Mucosa of descending colon (tissue), 3 donors: ENCODE measurements at regions not wholly inside any gene's neighbourhood (a gene's known extent, or its start where the extent isn't known, plus 50 kb on each side); places are given as distances from the start of the nearest gene placed in this dataset.

Experiments used
- ATAC-seq: fragments of 200-7000 bp; cut with Tn5 transposase; one replicate; pipeline ENCODE4 v1.9.1; 2020; ENCODE audit warnings: mild to moderate bottlenecking, moderate library complexity
- DNase-seq, 3 donors: peaks; one replicate each; pipeline ENCODE4 v3.0.0-alpha.2; 2020
- H3K36me3 ChIP-seq: fragments of 200-600 bp; one replicate; pipeline ENCODE4 v1.8.0; 2021; ENCODE audit warnings: low read depth, mild to moderate bottlenecking
- H3K4me1 ChIP-seq: fragments of 200-600 bp; one replicate; pipeline ENCODE4 v1.8.0; 2021; ENCODE audit warnings: low read depth, mild to moderate bottlenecking
- H3K4me3 ChIP-seq: fragments of 200-600 bp; one replicate; pipeline ENCODE4 v1.8.0; 2021; ENCODE audit warnings: mild to moderate bottlenecking
- H3K9me3 ChIP-seq: fragments of 200-600 bp; one replicate; pipeline ENCODE4 v1.8.0; 2021; ENCODE audit warnings: mild to moderate bottlenecking
- intact Hi-C, 2 donors: fragments of 100-400 bp; cut with DNase I in 1 of 2; cut with micrococcal nuclease in 1 of 2; formaldehyde crosslinking; loops; one replicate each; pipeline versions ENCODE4 v1.11.0 to v1.11.1; 2022; cut with DNase I, micrococcal nuclease
- TF ChIP-seq, protein P1 (sequence below): fragments of 200-600 bp; IDR thresholded peaks from one replicate; pipeline ENCODE4 v1.8.0; 2022; ENCODE audit warnings: antibody characterized with exemption, mild to moderate bottlenecking
- donor health status: DM: no; HTN: no; CAD: no; lungs with moderate emphysema.
- donor health status: DM: no; HTN: no; CAD: no.
- donor health status: DM: no; HTN: yes; CAD: no.

DNA sequence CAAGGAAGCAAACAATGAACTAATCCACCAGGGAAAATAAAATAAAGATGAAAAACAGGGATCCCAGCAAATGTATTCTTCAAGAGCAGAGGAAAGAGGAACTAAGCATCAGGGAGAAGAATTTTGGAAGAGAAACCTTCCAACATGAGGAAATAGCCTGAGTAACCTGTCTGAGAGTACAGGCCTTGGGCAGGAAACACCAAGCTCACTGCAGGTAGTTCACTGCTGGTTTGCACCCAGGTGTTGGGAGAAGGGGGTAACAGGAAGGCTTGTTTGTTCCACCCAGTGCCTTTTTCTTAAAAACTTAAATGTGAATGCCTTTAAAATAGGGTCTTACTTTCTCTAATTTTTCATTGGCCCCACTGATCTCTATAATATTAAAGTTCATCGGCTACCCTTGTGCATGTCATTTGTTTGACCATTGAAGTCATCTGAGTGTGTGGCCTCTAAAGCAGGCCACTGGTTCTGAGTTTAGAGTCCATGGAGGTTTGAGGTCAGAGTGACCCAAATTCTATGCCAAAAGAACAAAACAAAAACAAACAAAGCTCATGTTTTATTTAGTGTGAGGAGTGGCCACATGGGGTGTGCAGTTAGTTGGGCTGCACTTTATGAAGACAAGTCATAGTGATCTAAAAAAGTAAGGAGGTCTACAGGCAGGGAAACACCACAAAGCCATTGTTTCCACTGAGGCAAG, 62.9 kb upstream of the COX10 start:
- intact Hi-C loops = no loop called here
- DNase-seq (no peak), ATAC-seq (no peak)
- no peaks in the 10 kb centered on the region for H3K9me3 ChIP-seq
- TF ChIP-seq, protein P1, sequence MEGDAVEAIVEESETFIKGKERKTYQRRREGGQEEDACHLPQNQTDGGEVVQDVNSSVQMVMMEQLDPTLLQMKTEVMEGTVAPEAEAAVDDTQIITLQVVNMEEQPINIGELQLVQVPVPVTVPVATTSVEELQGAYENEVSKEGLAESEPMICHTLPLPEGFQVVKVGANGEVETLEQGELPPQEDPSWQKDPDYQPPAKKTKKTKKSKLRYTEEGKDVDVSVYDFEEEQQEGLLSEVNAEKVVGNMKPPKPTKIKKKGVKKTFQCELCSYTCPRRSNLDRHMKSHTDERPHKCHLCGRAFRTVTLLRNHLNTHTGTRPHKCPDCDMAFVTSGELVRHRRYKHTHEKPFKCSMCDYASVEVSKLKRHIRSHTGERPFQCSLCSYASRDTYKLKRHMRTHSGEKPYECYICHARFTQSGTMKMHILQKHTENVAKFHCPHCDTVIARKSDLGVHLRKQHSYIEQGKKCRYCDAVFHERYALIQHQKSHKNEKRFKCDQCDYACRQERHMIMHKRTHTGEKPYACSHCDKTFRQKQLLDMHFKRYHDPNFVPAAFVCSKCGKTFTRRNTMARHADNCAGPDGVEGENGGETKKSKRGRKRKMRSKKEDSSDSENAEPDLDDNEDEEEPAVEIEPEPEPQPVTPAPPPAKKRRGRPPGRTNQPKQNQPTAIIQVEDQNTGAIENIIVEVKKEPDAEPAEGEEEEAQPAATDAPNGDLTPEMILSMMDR = no peak
- no peak overlapping the region for H3K4me3 ChIP-seq
- no peaks in the 10 kb centered on the region for H3K36me3 ChIP-seq
- H3K4me1 ChIP-seq = no peaks in the 10 kb centered on the region

DNA sequence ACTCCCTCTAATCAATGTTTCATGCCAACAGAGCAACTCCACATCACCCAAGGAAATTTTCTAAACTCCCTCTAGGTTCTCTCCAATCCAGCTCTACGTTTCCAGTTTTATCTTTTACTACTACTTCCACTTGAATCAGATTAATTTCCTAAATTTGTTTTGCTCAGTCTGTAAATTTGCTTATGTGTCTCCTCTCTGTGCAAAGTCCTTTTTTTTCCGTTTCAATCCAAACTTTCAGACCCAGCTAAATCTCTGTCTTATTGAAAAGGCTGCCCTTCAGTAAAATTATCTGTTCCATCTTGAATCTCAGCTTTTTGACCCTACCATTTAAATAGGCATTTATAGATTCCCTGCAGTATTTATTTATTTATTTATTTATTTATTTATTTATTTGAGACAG, 61.4 kb upstream of the COX10 start:
- H3K4me3 ChIP-seq = no peak overlapping the region
- intact Hi-C loops = no loop called here
- H3K36me3 ChIP-seq = no peaks in the 10 kb centered on the region
- ATAC-seq = no peak
- TF ChIP-seq, protein P1 = no peak
- H3K4me1 ChIP-seq = no peaks in the 10 kb centered on the region
- no peak for DNase-seq
- H3K9me3 ChIP-seq = no peaks in the 10 kb centered on the region

DNA sequence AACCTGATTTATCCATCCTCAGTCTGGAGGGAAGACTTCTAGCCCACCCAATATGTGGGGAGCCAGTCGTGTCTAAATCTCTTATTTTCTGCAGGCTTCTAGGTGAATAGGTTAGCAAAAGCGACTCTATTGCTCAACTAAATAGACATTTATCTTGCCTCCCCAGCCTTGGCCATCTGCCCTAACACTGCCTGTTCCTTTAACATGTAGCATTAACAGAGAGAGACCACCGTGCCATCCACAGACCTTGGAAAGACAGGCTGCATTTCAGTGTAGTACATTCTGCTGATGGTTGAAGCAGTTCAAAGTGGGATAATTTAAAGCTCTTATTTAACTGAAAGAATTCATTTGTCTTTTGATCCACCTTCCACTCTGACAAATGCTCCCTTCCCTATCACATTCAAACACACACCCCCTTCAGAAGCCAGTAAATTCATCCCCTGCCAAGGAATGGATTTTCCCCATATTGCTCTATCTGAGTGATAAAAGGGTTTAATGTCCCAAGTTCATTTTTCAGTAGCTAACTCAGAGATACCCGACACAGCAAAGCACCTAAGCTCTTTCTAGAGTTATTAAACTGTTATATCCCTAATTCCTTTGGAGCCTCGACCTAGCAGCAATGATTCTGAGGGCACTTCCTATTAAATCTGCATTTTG, 58.1 kb upstream of the COX10 start:
- Histone ChIP-seq H3K36me3 (no peaks in the 10 kb centered on the region), H3K4me3 (no peak overlapping the region), H3K9me3 (no peaks in the 10 kb centered on the region), H3K4me1 (no peaks in the 10 kb centered on the region)
- TF ChIP-seq, protein P1 = no peak
- ATAC-seq = no peak
- DNase-seq = no peak
- intact Hi-C loops = no loop called here

DNA sequence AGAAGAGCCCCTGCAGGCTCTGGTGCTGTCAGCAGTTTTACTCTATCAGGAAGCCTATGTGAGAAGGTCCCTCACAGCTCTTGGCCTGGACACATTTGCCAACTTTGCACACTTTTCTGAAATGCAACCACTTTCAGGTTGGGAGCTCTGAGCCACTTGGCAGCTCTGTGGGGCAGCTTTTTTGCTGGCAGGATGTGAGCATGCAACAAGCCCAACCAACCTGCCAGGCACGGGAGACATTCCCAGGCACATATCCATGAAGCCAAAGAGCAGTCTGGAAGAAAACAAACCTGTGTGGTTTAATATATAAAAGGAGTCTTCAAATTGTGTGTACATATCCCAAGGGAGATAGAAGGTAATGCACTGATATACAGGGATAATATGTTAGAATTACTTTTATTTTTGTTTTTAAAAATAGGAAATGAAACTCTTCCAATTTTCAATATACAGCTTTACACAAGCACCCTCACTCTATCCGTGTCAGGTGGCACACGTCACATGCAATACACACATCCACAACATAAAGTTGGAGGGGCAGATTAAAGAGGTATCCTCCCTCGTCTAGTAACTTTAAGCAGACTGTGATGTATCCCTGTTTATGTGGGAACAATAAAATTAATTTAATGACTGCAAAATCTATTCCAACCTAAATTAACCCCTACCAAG, 57.4 kb upstream of the COX10 start:
- intact Hi-C loops = no loop called here
- no peak for DNase-seq
- no peaks in the 10 kb centered on the region for H3K4me1 ChIP-seq

DNA sequence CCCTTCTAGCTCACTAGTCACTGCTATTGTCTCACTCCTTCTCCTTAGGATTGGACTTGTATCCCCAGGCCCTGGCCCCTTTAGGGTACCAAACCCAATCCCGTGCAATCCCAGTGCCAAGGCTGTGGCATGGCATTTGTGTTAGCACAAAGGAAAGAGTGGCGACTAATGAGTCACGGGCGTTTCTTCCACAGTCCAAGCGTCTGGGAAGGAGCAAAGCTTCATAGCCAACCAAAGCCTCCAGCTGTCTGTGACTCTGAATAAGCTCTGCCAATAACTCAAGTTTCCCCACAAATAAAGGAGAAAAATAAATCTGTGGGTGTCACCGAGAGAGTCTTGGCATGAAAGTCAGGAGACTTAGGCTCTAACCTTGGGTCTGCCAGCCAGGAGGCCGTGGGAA, 54.6 kb upstream of the COX10 start:
- Histone ChIP-seq H3K4me1 (no peaks in the 10 kb centered on the region), H3K36me3 (no peaks in the 10 kb centered on the region), H3K9me3 (no peaks in the 10 kb centered on the region), H3K4me3 (no peak overlapping the region)
- TF ChIP-seq, protein P1 = no peak
- DNase-seq = no peak
- intact Hi-C loops = no loop called here
- ATAC-seq = no peak

More for the DNA sequence above, 57.4 kb upstream of the COX10 start:
- Histone ChIP-seq H3K9me3 (no peaks in the 10 kb centered on the region), H3K36me3 (no peaks in the 10 kb centered on the region), H3K4me3 (no peak overlapping the region)
- TF ChIP-seq, protein P1 = no peak
- no peak for ATAC-seq
